Lung (tissue), 11 donors: ENCODE measurements at regions not wholly inside any gene's neighbourhood (a gene's known extent, or its start where the extent isn't known, plus 50 kb on each side); places are given as distances from the start of the nearest gene placed in this dataset.

Source experiments
- ATAC-seq: fragments of 200-7000 bp; cut with Tn5 transposase; one replicate; pipeline ENCODE4 v1.9.1; 2020; ENCODE audit warnings: moderate number of reproducible peaks; ENCODE audit not compliant: insufficient read depth, low FRiP score
- DNase-seq, 3 donors: peaks; one replicate each; pipeline ENCODE4 v3.0.0-alpha.2; 2013 to 2017
- H3K27ac ChIP-seq, 2 donors: one replicate each; pipeline ENCODE4 v1.5.1; 2013; ENCODE audit warnings: mild to moderate bottlenecking in 2 of 2, moderate library complexity in 2 of 2, control low read depth in 1 of 2, inconsistent platforms in 1 of 2, low read depth in 1 of 2, low read length in 1 of 2
- H3K27me3 ChIP-seq, 3 donors: one replicate each; pipeline ENCODE4 v1.5.1; 2013; ENCODE audit warnings: low read length in 2 of 3; ENCODE audit not compliant: control insufficient read depth in 3 of 3, insufficient read depth in 3 of 3
- H3K36me3 ChIP-seq, 4 donors: one replicate each; pipeline ENCODE4 v1.5.1; 2013; ENCODE audit warnings: low read length in 4 of 4, mild to moderate bottlenecking in 1 of 4, moderate library complexity in 1 of 4; ENCODE audit not compliant: control insufficient read depth in 4 of 4, insufficient read depth in 4 of 4
- H3K4me1 ChIP-seq, 5 donors: one replicate each; pipeline ENCODE4 v1.5.1; 2013; ENCODE audit warnings: low read length in 5 of 5, mild to moderate bottlenecking in 2 of 5, moderate library complexity in 1 of 5; ENCODE audit not compliant: control insufficient read depth in 5 of 5, insufficient read depth in 5 of 5
- H3K4me3 ChIP-seq: one replicate; pipeline ENCODE4 v1.5.1; 2013; ENCODE audit warnings: mild to moderate bottlenecking, control low read depth, moderate library complexity
- H3K9ac ChIP-seq, 2 donors: one replicate each; pipeline ENCODE4 v1.5.1; 2013; ENCODE audit warnings: low read length in 2 of 2, control low read depth in 1 of 2; ENCODE audit not compliant: insufficient read depth in 1 of 2
- H3K9me3 ChIP-seq, 4 donors: one replicate each; pipeline ENCODE4 v1.5.1; 2013; ENCODE audit warnings: low read length in 3 of 4, mild to moderate bottlenecking in 1 of 4, moderate library complexity in 1 of 4; ENCODE audit not compliant: control insufficient read depth in 4 of 4, insufficient read depth in 3 of 4
- CTCF ChIP-seq: IDR thresholded peaks from 2 replicates; pipeline ENCODE4 v1.5.1; 2012; ENCODE audit warnings: mild to moderate bottlenecking; ENCODE audit errors: control extremely low read depth, extremely low read depth
- WGBS, 2 donors: extraction: QIAGEN DNeasy Blood & Tissue Kit; methylation state at CpG; one replicate each; pipeline ENCODE4 v1.1.7; 2013; 5-methylcytosine and 5-hydroxymethylcytosine counted together
- donor health status: control.
- donor health status: control.
- donor health status: Bipolar disorder and iron deficiency.
- donor health status: healthy.
- donor health status: DM: yes; HTN: yes; CAD: no.

DNA sequence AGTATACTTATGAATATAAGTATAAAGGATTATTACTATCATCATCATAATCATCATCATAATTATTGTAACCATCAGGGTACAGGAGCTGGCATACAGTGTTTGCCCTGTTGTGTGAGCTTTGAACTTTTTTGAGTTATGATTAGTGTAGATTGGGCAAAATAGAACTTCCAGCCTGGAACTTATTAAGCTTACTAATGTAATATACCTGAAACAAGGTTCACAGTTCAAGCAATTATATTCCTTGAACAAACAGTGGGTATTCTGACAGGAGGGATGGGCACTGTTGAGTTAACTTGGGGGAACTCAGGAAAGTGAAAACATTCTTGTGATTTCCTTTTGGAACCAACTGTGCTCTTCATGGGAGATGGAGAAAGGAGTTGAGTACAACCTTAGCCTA is 680.0 kb downstream of the DOK5 start:
- Histone ChIP-seq H3K27ac (no peak overlapping the region), H3K36me3 (no peaks in the 10 kb centered on the region), H3K27me3 (no peaks in the 10 kb centered on the region), H3K9me3 (no peaks in the 10 kb centered on the region), H3K9ac (no peak overlapping the region), H3K4me1 (peaks cover 0 to 16% (median 0%) of the 10 kb centered on the region in 5 donors), H3K4me3 (no peak overlapping the region)
- TF ChIP-seq CTCF, result no peak
- ATAC-seq (no peak), DNase-seq (no peak)

- 55 to 69% methylated on average over 3 of the region's 3 CpGs for WGBS, 2 donors
- ATAC-seq (no peak), DNase-seq (peak; percentile 28 to 88 (median 77))
- Histone ChIP-seq H3K9ac (no peak overlapping the region), H3K27ac (no peak overlapping the region), H3K27me3 (no peaks in the 10 kb centered on the region), H3K4me1 (peaks cover 0 to 16% (median 0%) of the 10 kb centered on the region in 5 donors), H3K4me3 (no peak overlapping the region), H3K9me3 (no peaks in the 10 kb centered on the region), H3K36me3 (no peaks in the 10 kb centered on the region)
- TF ChIP-seq CTCF, result no peak
Observed at GRCh38 chr20:55153001-55153645, 677.7 kb downstream of the DOK5 start.

DNA sequence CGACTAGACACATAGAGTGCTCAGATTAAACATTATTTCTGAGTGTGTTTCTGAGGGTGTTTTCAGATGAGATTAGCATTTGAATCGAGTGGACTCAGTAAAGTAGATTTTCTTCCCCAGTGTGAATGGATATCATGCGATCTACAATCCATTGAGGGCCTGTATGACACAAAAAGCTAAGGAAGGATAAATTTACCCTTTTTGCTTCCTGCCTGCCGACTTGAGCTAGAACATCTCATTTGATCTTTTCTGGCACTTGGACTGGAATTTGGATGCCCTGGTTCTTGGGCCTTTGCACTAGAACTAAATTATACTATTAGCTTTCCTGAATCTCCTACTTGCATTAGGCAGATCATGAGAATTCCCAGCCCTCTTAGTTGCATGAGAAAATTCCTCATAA is 675.8 kb downstream of the DOK5 start:
- Histone ChIP-seq H3K9me3 (no peaks in the 10 kb centered on the region), H3K4me1 (peaks cover 0 to 16% (median 0%) of the 10 kb centered on the region in 5 donors), H3K27ac (no peak overlapping the region), H3K36me3 (no peaks in the 10 kb centered on the region), H3K4me3 (no peak overlapping the region), H3K9ac (no peak overlapping the region), H3K27me3 (no peaks in the 10 kb centered on the region)
- no peak for TF ChIP-seq CTCF
- 13 to 18% methylated on average over 4 of the region's 4 CpGs for WGBS, 2 donors
- ATAC-seq (no peak), DNase-seq (no peak)

GRCh38 chr20:55143601-55144000 is 668.2 kb downstream of the DOK5 start:
- TF ChIP-seq CTCF, result no peak
- Histone ChIP-seq H3K4me3 (no peak overlapping the region), H3K27me3 (no peaks in the 10 kb centered on the region), H3K9ac (no peak overlapping the region), H3K36me3 (no peaks in the 10 kb centered on the region), H3K9me3 (no peaks in the 10 kb centered on the region), H3K4me1 (no peaks in the 10 kb centered on the region), H3K27ac (no peak overlapping the region)
- ATAC-seq, result no peak
- DNase-seq, result no peak
